Dendritic cell treated with granulocyte-macrophage colony-stimulating factor and Interleukin-4, amounts not matched to agents 40 ng/mL and 50 ng/mL, for 4 days (primary cell): ENCODE measurements at regions not wholly inside any gene's neighbourhood (a gene's known extent, or its start where the extent isn't known, plus 50 kb on each side); places are given as distances from the start of the nearest gene placed in this dataset.

Experiments used
- H3K27ac Mint-ChIP-seq: one replicate; pipeline ENCODE4 v1.8.0; 2022; ENCODE audit warnings: mild to moderate bottlenecking, mixed read lengths
- H3K27me3 Mint-ChIP-seq: one replicate; pipeline ENCODE4 v1.8.0; 2022; ENCODE audit warnings: mild to moderate bottlenecking, mixed read lengths
- H3K36me3 Mint-ChIP-seq: one replicate; pipeline ENCODE4 v1.8.0; 2022; ENCODE audit warnings: low read depth, mixed read lengths
- H3K4me1 Mint-ChIP-seq: one replicate; pipeline ENCODE4 v1.8.0; 2022; ENCODE audit warnings: low read depth, mixed read lengths
- H3K4me3 Mint-ChIP-seq: one replicate; pipeline ENCODE4 v1.8.0; 2022; ENCODE audit warnings: mild to moderate bottlenecking, moderate library complexity, mixed read lengths
- H3K9me3 Mint-ChIP-seq: one replicate; pipeline ENCODE4 v1.8.0; 2022; ENCODE audit warnings: mixed read lengths
- intact Hi-C: fragments of 100-400 bp; cut with micrococcal nuclease; formaldehyde crosslinking; loops from one replicate; pipeline ENCODE4 v1.15.0; 2022

DNA sequence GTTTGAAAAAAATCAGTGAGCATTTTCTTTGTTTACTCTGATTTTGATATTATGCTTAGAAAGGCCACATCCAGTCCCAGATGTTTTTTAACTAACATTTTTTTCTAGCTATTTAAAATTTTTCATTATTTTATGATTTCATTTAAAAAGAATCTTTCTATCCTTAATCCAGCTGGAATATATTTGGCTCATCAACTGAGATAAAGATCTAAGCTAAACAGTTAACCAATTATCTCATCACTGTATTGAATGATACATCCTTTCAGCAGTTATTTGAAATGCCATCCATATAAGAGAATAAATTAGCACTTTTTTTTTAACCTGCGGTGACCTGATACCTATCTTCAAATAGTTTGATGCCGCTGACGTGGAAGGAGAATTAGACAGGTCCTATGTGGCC, 245.5 kb upstream of the COPS8 start:
- no peaks in the 10 kb centered on the region for H3K9me3 Mint-ChIP-seq
- intact Hi-C loops = no loop called here
- no peaks in the 10 kb centered on the region for H3K36me3 Mint-ChIP-seq
- no peak overlapping the region for H3K4me3 Mint-ChIP-seq
- peaks cover 13% of the 10 kb centered on the region for H3K4me1 Mint-ChIP-seq
- H3K27ac Mint-ChIP-seq = no peak overlapping the region
- peaks cover 73% of the 10 kb centered on the region for H3K27me3 Mint-ChIP-seq

DNA sequence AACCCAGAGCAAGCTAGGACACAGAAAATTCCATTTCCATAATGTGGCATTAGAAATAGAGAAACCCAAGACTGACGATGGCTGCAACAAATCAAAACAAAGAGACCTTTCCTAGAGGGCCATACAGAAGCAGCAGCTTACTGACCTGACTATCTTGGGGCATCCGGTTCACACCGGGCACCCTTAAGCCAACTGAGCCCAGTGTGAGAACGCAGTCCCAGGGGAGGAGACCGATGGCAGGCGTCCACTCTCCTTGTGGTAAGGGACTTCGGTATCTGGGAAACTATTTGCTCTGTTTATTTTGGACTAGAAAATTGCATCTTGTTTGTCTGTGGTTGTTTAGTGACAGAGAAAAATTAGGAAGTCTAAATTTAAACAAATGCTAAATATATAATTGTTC, 244.8 kb upstream of the COPS8 start:
- peaks cover 12% of the 10 kb centered on the region for H3K4me1 Mint-ChIP-seq
- intact Hi-C loops = no loop called here
- H3K4me3 Mint-ChIP-seq = no peak overlapping the region
- H3K27me3 Mint-ChIP-seq = peaks cover 71% of the 10 kb centered on the region
- H3K36me3 Mint-ChIP-seq = no peaks in the 10 kb centered on the region
- no peak overlapping the region for H3K27ac Mint-ChIP-seq
- H3K9me3 Mint-ChIP-seq = no peaks in the 10 kb centered on the region

GRCh38 chr2:236841389-236841788, 244.3 kb upstream of the COPS8 start:
- Mint-ChIP-seq H3K27me3 (peaks cover 71% of the 10 kb centered on the region), H3K27ac (no peak overlapping the region), H3K36me3 (no peaks in the 10 kb centered on the region), H3K9me3 (no peaks in the 10 kb centered on the region), H3K4me3 (no peak overlapping the region), H3K4me1 (peaks cover 6% of the 10 kb centered on the region)
- intact Hi-C loops = no loop called here

DNA sequence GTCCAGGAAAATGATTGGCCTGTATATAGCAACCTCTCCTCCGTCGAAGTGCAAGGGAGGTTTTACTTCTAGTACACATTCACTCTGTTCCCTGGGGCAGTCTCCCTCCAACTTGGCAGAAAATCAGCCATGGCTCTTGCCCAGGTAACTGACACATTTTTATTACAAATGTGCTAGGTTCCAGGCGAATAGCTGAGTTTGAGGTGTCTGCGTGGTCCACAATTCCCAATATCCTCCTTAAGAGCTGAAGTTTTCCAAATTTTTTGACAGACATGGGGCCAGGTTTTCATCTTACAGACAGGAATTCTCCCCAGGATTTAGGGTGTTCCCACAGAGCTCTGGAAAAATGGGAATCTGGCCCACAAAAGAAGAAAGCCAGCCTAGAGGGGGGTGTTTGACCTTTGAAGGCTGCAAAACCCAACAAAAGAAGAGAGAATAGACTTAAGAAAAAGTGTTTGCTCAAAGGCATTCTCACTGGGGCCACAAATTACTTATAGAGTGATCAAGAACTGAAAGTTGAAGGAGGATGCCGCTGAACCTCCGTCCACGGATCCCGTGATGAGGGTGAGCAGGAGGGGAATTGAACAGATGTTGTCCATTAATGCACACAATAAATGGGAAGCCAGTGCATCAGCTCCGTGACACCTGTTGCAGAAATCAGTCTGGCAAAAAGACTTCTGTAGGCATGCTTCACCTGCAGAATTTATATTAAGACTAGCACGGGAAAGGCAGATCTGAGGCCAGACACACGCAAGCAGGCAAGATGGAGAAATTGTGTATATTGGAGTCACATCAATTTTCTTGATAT, 242.3 kb upstream of the COPS8 start:
- peaks cover 10% of the 10 kb centered on the region for H3K4me1 Mint-ChIP-seq
- intact Hi-C loops = no loop called here
- H3K36me3 Mint-ChIP-seq = no peaks in the 10 kb centered on the region
- no peak overlapping the region for H3K27ac Mint-ChIP-seq
- no peak overlapping the region for H3K4me3 Mint-ChIP-seq
- peaks cover 63% of the 10 kb centered on the region for H3K27me3 Mint-ChIP-seq
- H3K9me3 Mint-ChIP-seq = no peaks in the 10 kb centered on the region

GRCh38 chr2:236844711-236845110, 241.0 kb upstream of the COPS8 start:
- Mint-ChIP-seq H3K9me3 (no peaks in the 10 kb centered on the region), H3K27me3 (peaks cover 67% of the 10 kb centered on the region), H3K4me3 (no peak overlapping the region), H3K36me3 (no peaks in the 10 kb centered on the region), H3K4me1 (peaks cover 10% of the 10 kb centered on the region), H3K27ac (no peak overlapping the region)
- intact Hi-C loops = no loop called here

GRCh38 chr2:236847023-236847422, 238.7 kb upstream of the COPS8 start:
- H3K36me3 Mint-ChIP-seq = no peaks in the 10 kb centered on the region
- H3K4me1 Mint-ChIP-seq = peaks cover 10% of the 10 kb centered on the region
- no peak overlapping the region for H3K27ac Mint-ChIP-seq
- H3K27me3 Mint-ChIP-seq = peaks cover 64% of the 10 kb centered on the region
- intact Hi-C loops = no loop called here
- H3K9me3 Mint-ChIP-seq = no peaks in the 10 kb centered on the region
- no peak overlapping the region for H3K4me3 Mint-ChIP-seq

DNA sequence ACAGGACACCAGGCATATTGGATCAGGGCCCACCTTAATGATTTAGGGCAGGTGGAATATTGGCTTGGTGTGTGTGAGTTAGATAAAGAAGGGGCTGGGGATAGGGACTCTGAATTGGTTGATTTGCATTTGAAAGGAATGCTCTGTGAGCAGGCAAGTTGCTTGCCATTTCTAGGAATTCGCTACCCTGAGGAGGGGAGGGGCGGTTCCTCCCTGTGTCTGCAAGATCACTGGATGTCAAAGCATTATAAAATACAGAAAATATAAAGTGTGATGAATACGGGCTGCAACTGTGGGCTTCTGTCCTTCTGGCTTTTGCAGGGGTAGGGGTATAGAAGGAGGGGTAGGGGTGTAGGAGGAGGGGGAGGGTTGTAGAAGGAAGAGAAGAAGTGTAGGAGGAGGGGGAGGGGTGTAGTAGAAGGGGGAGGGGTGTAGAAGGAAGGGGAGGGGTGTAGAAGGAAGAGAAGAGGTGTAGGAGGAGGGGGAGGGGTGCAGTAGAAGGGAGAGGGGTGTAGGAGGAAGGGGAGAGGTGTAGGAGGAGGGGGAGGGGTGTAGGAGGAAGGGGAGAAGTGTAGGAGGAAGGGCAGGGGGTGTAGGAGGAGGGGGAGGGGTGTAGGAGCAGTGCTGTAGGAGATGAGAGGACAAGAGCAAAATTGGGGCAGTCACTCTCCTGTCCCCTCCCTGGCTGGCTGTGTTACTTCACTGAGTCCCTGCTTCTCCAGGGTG, 238.0 kb upstream of the COPS8 start:
- intact Hi-C loops = no loop called here
- H3K4me1 Mint-ChIP-seq = peaks cover 10% of the 10 kb centered on the region
- H3K4me3 Mint-ChIP-seq = no peak overlapping the region

DNA sequence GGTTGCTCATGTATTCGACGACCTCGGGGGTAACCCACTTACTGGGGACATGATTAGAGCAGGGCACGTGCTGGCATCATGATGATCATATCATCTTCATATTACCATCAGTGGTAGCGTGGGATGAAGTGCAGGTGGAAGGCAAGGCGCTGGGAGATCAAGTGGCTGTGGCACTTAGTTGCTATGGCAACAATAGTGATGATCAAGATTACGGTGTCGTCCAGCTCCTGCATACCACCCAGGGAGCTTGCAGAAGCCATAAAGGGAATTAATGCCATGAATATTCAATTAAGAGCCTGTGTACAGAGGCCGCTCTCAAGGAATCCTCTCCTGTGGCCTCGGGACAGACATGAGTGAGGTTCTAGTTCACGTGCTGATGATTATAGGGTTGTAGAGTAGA, 237.2 kb upstream of the COPS8 start:
- peaks cover 57% of the 10 kb centered on the region for H3K27me3 Mint-ChIP-seq

More for the DNA sequence above, 238.0 kb upstream of the COPS8 start:
- H3K9me3 Mint-ChIP-seq = no peaks in the 10 kb centered on the region
- no peaks in the 10 kb centered on the region for H3K36me3 Mint-ChIP-seq
- peaks cover 62% of the 10 kb centered on the region for H3K27me3 Mint-ChIP-seq
- H3K27ac Mint-ChIP-seq = no peak overlapping the region

DNA sequence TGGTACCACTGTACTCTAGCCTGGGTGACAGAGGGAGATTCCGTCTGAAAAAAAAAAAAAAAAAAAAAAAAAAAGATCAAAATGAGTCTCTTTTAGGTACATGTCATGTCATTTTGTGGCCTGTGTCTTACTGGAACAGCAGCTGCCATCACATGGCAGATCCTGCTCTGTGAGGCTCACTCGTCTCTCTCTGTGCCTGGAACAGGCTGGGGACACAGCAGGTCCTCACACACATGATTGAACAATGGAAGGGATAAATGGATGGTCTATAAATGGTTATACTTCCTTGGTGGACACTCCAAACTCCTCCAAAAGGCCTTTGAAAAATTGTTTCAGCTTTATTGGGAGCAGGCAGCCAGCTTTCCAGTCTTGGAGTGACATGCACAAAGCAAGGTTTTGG, 236.2 kb upstream of the COPS8 start:
- peaks cover 10% of the 10 kb centered on the region for H3K4me1 Mint-ChIP-seq
- peaks cover 50% of the 10 kb centered on the region for H3K27me3 Mint-ChIP-seq
- H3K9me3 Mint-ChIP-seq = no peaks in the 10 kb centered on the region
- H3K27ac Mint-ChIP-seq = no peak overlapping the region
- no peak overlapping the region for H3K4me3 Mint-ChIP-seq
- intact Hi-C loops = no loop called here
- H3K36me3 Mint-ChIP-seq = no peaks in the 10 kb centered on the region

More for the DNA sequence above, 237.2 kb upstream of the COPS8 start:
- Mint-ChIP-seq H3K4me3 (no peak overlapping the region), H3K27ac (no peak overlapping the region), H3K9me3 (no peaks in the 10 kb centered on the region), H3K36me3 (no peaks in the 10 kb centered on the region), H3K4me1 (peaks cover 10% of the 10 kb centered on the region)
- intact Hi-C loops = no loop called here

- H3K27me3 Mint-ChIP-seq = peaks cover 46% of the 10 kb centered on the region
- peaks cover 10% of the 10 kb centered on the region for H3K4me1 Mint-ChIP-seq
- H3K27ac Mint-ChIP-seq = no peak overlapping the region
- H3K9me3 Mint-ChIP-seq = no peaks in the 10 kb centered on the region
- no peak overlapping the region for H3K4me3 Mint-ChIP-seq
- intact Hi-C loops = no loop called here
- H3K36me3 Mint-ChIP-seq = no peaks in the 10 kb centered on the region
Measured at GRCh38 chr2:236849940-236850339, 235.7 kb upstream of the COPS8 start.

GRCh38 chr2:236851187-236851586, 234.5 kb upstream of the COPS8 start:
- H3K27me3 Mint-ChIP-seq = peaks cover 48% of the 10 kb centered on the region
- intact Hi-C loops = no loop called here
- H3K4me3 Mint-ChIP-seq = no peak overlapping the region
- H3K27ac Mint-ChIP-seq = no peak overlapping the region
- peaks cover 10% of the 10 kb centered on the region for H3K4me1 Mint-ChIP-seq
- H3K9me3 Mint-ChIP-seq = no peaks in the 10 kb centered on the region
- no peaks in the 10 kb centered on the region for H3K36me3 Mint-ChIP-seq

- intact Hi-C loops = no loop called here
- H3K36me3 Mint-ChIP-seq = no peaks in the 10 kb centered on the region
- H3K9me3 Mint-ChIP-seq = no peaks in the 10 kb centered on the region
- peaks cover 18% of the 10 kb centered on the region for H3K4me1 Mint-ChIP-seq
- H3K4me3 Mint-ChIP-seq = no peak overlapping the region
- H3K27me3 Mint-ChIP-seq = peaks cover 43% of the 10 kb centered on the region
- no peak overlapping the region for H3K27ac Mint-ChIP-seq
Measured at GRCh38 chr2:236852100-236852976, 233.4 kb upstream of the COPS8 start.

- peaks cover 13% of the 10 kb centered on the region for H3K4me1 Mint-ChIP-seq
- intact Hi-C loops = no loop called here
- no peak overlapping the region for H3K27ac Mint-ChIP-seq
- H3K36me3 Mint-ChIP-seq = no peaks in the 10 kb centered on the region
- H3K27me3 Mint-ChIP-seq = peaks cover 47% of the 10 kb centered on the region
- H3K9me3 Mint-ChIP-seq = no peaks in the 10 kb centered on the region
- no peak overlapping the region for H3K4me3 Mint-ChIP-seq
Measured at GRCh38 chr2:236852977-236853374, 232.7 kb upstream of the COPS8 start.

GRCh38 chr2:236853585-236854051, 232.1 kb upstream of the COPS8 start:
- no peaks in the 10 kb centered on the region for H3K9me3 Mint-ChIP-seq
- peaks cover 50% of the 10 kb centered on the region for H3K27me3 Mint-ChIP-seq
- intact Hi-C loops = no loop called here
- no peaks in the 10 kb centered on the region for H3K36me3 Mint-ChIP-seq
- peaks cover 9% of the 10 kb centered on the region for H3K4me1 Mint-ChIP-seq
- no peak overlapping the region for H3K27ac Mint-ChIP-seq
- no peak overlapping the region for H3K4me3 Mint-ChIP-seq
